ENCODE measurements at regions not wholly inside any gene's neighbourhood (a gene's known extent, or its start where the extent isn't known, plus 50 kb on each side); places are given as distances from the start of the nearest gene placed in this dataset.
A peak's percentile ranks its signal among the peaks of the same experiment; 100 is the strongest.

DNA sequence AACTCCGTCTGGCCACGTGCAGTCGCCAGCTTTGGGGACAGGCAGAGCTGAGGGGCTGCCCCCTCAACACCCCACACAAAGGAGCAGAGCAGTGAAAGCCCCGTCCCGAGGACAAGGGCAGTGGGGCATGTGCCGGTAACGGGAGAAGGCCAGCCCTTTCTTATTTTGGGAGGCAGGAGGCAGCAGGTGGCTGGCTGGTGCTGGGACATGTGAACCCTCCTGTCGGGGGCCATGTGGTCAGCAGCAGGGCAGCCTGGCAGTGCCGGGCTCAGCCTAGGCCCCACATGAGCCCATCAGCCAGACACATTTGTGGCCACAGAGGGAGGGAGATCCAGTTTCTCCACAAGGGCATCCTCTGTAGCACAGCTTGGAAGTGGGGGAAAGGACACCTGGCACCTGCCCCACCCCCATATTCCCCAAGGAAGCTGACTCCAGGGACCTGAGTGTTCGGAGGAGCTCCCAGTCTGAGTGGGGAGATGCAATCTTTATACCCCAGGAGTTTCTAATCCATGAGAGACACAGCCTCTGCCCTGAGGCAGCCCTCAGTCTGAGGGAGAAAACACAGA, 137.6 kb downstream of the MRPL14 start:
- ATAC-seq (no peak), DNase-seq (ENCODE audit: extremely low read depth in 1 of 4, low spot score in 3 of 4) (no peak), FAIRE-seq (no peak)
- Histone ChIP-seq H3K9me1 (ENCODE audit: control insufficient read depth, insufficient read depth, low read length) (no peaks in the 10 kb centered on the region), H3K79me2 (ENCODE audit: control insufficient read depth, insufficient read depth, low read length) (no peaks in the 10 kb centered on the region), H4K20me1 (replicated peaks; ENCODE audit: control insufficient read depth, insufficient read depth, low read length) (no peaks in the 10 kb centered on the region), H3K4me1 (replicated peaks in 1 of 2; ENCODE audit: control insufficient read depth in 2 of 2, insufficient read depth in 2 of 2, low read length in 2 of 2) (peaks cover 52 to 61% of the 10 kb centered on the region in 2 experiments), H3K4me3 (no peak overlapping the region), H3K27me3 (ENCODE audit: control insufficient read depth in 2 of 2, insufficient read depth in 2 of 2, low read length in 2 of 2) (no peaks in the 10 kb centered on the region), H3K9ac (ENCODE audit: insufficient read depth in 1 of 2, low read depth in 2 of 2, low read length in 2 of 2) (peak overlapping the region in 1 of 2 experiments; percentile 33; a peak in 2 of 4 replicates), H2AFZ (ENCODE audit: low read depth, low read length) (peak overlapping the region; percentile 71; the same call in 1 of the 2 replicates), H3K27ac (ENCODE audit: extremely low read depth, low read depth, low read length) (no peak overlapping the region), H3K36me3 (ENCODE audit: control insufficient read depth, insufficient read depth, low read length) (no peaks in the 10 kb centered on the region), H3K4me2 (ENCODE audit: insufficient read depth, low read length) (no peak overlapping the region), H3K9me3 (replicated peaks; ENCODE audit: control insufficient read depth, insufficient read depth, low read depth, low read length) (no peaks in the 10 kb centered on the region)
- no TSS peak for BruUV-seq (replicated peaks)
- TF ChIP-seq, protein P1, sequence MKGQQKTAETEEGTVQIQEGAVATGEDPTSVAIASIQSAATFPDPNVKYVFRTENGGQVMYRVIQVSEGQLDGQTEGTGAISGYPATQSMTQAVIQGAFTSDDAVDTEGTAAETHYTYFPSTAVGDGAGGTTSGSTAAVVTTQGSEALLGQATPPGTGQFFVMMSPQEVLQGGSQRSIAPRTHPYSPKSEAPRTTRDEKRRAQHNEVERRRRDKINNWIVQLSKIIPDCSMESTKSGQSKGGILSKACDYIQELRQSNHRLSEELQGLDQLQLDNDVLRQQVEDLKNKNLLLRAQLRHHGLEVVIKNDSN (CRISPR knock-in tag; IDR thresholded peaks at IDR 0.05): peak; percentile 27; the same call in 1 of the 2 replicates
- TF ChIP-seq ZNF347 (CRISPR knock-in tag; IDR thresholded peaks at IDR 0.05; ENCODE audit: low read depth): no peak
- no peak for TF ChIP-seq ZNF3 (CRISPR knock-in tag; IDR thresholded peaks at IDR 0.05)
- no peak for TF ChIP-seq SRSF1 (IDR thresholded peaks at IDR 0.05; ENCODE audit: low read depth, low read length)
- no peak for TF ChIP-seq HNRNPUL1 (IDR thresholded peaks at IDR 0.05; ENCODE audit: low read length)
- intact Hi-C loops (cut with micrococcal nuclease): no loop called here
- in situ Hi-C loops (cut with MboI): no loop called here
- 82% methylated on average over 10 of the region's 10 CpGs for WGBS (ENCODE audit: insufficient coverage, low coverage, missing lambda C conversion rate)
- CTCF ChIA-PET (ENCODE audit: low intra/inter-chr PET ratio): no interaction called here
- POLR2A ChIA-PET: interaction anchor here (0.5 to 1.2 kb wide), 5 partner anchors 10 to 450 kb away, joined by 3 to 4 read pairs (median 3); no protein-coding TSS in a partner anchor

- WGBS (ENCODE audit: insufficient coverage, low coverage, missing lambda C conversion rate): 19% methylated on average over 3 of the region's 3 CpGs
- peaks cover 48 to 55% of the 10 kb centered on the region in 2 experiments for H3K4me1 ChIP-seq (replicated peaks in 1 of 2; ENCODE audit: control insufficient read depth in 2 of 2, insufficient read depth in 2 of 2, low read length in 2 of 2)
- no peak for TF ChIP-seq E2F4 (CRISPR knock-in tag; IDR thresholded peaks at IDR 0.05; ENCODE audit: low read depth)
- 0 out of 2 replicates have a peak, but pooled peaks have one; percentile 21 for TF ChIP-seq FOXM1 (IDR thresholded peaks at IDR 0.05; ENCODE audit: low read depth)
- no peak for TF ChIP-seq FOXM1 (CRISPR knock-in tag; IDR thresholded peaks at IDR 0.05; ENCODE audit: low read depth)
- TF ChIP-seq ZNF436 (CRISPR knock-in tag; IDR thresholded peaks at IDR 0.05): no peak
- TF ChIP-seq CCAR2 (IDR thresholded peaks at IDR 0.05; ENCODE audit: low read depth, low read length): no peak
- TF ChIP-seq, protein P2, sequence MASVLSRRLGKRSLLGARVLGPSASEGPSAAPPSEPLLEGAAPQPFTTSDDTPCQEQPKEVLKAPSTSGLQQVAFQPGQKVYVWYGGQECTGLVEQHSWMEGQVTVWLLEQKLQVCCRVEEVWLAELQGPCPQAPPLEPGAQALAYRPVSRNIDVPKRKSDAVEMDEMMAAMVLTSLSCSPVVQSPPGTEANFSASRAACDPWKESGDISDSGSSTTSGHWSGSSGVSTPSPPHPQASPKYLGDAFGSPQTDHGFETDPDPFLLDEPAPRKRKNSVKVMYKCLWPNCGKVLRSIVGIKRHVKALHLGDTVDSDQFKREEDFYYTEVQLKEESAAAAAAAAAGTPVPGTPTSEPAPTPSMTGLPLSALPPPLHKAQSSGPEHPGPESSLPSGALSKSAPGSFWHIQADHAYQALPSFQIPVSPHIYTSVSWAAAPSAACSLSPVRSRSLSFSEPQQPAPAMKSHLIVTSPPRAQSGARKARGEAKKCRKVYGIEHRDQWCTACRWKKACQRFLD (CRISPR knock-in tag; IDR thresholded peaks at IDR 0.05): no peak
- no peak for TF ChIP-seq ZNF263 (CRISPR knock-in tag; IDR thresholded peaks at IDR 0.05; ENCODE audit: borderline replicate concordance)
- no peak for TF ChIP-seq FOXA1 (IDR thresholded peaks at IDR 0.05; ENCODE audit: borderline replicate concordance)
- TF ChIP-seq HDAC1 (IDR thresholded peaks at IDR 0.05): 0 out of 4 replicates have a peak, but pooled peaks of 1 of the 2 experiments have one; percentile 32
Measured at GRCh38 chr6:43988801-43989200, 138.5 kb downstream of the MRPL14 start.

More at GRCh38 chr6:43988801-43989200, 138.5 kb downstream of the MRPL14 start:
- no TSS peak for BruUV-seq (replicated peaks)
- H2AFZ ChIP-seq (ENCODE audit: low read depth, low read length): no peak overlapping the region
- no peak overlapping the region for H3K4me3 ChIP-seq
- no peak overlapping the region for H3K9ac ChIP-seq (ENCODE audit: insufficient read depth in 1 of 2, low read depth in 2 of 2, low read length in 2 of 2)
- ChIA-PET POLR2A (no interaction called here), CTCF (ENCODE audit: low intra/inter-chr PET ratio) (no interaction called here)
- no peaks in the 10 kb centered on the region for H3K27me3 ChIP-seq (ENCODE audit: control insufficient read depth in 2 of 2, insufficient read depth in 2 of 2, low read length in 2 of 2)
- H3K79me2 ChIP-seq (ENCODE audit: control insufficient read depth, insufficient read depth, low read length): no peaks in the 10 kb centered on the region
- ATAC-seq (no peak), DNase-seq (ENCODE audit: extremely low read depth in 1 of 4, low spot score in 3 of 4) (no peak), FAIRE-seq (peak; percentile 19)
- no peak overlapping the region for H3K27ac ChIP-seq (ENCODE audit: extremely low read depth, low read depth, low read length)
- no peaks in the 10 kb centered on the region for H3K9me1 ChIP-seq (ENCODE audit: control insufficient read depth, insufficient read depth, low read length)
- in situ Hi-C loops (cut with MboI): no loop called here
- intact Hi-C loops (cut with micrococcal nuclease): no loop called here
- H3K36me3 ChIP-seq (ENCODE audit: control insufficient read depth, insufficient read depth, low read length): no peaks in the 10 kb centered on the region
- no peaks in the 10 kb centered on the region for H3K9me3 ChIP-seq (replicated peaks; ENCODE audit: control insufficient read depth, insufficient read depth, low read depth, low read length)
- H4K20me1 ChIP-seq (replicated peaks; ENCODE audit: control insufficient read depth, insufficient read depth, low read length): no peaks in the 10 kb centered on the region
- no peak overlapping the region for H3K4me2 ChIP-seq (ENCODE audit: insufficient read depth, low read length)

All from K562 (cell line).